ENCODE measurements at regions not wholly inside any gene's neighbourhood (a gene's known extent, or its start where the extent isn't known, plus 50 kb on each side); places are given as distances from the start of the nearest gene placed in this dataset.

- H3K4me3 ChIP-seq (ENCODE audit: low read depth, low read length), result no peak overlapping the region
- no peak for DNase-seq (ENCODE audit: low read depth)
- TF ChIP-seq CTCF (IDR thresholded peaks at IDR 0.05; ENCODE audit: insufficient read depth, low read depth, low read length, missing control alignments), result no peak
Observed at GRCh38 chr4:145388043-145388442, 93.6 kb upstream of the SMAD1 start.

- no peak for DNase-seq (ENCODE audit: low read depth)
- no peak for TF ChIP-seq CTCF (IDR thresholded peaks at IDR 0.05; ENCODE audit: insufficient read depth, low read depth, low read length, missing control alignments)
- no peak overlapping the region for H3K4me3 ChIP-seq (ENCODE audit: low read depth, low read length)
Observed at GRCh38 chr4:145387079-145387478, 94.6 kb upstream of the SMAD1 start.

GRCh38 chr4:145381163-145381562 lies 100.5 kb upstream of the SMAD1 start:
- TF ChIP-seq CTCF (IDR thresholded peaks at IDR 0.05; ENCODE audit: insufficient read depth, low read depth, low read length, missing control alignments), result no peak
- H3K4me3 ChIP-seq (ENCODE audit: low read depth, low read length), result no peak overlapping the region
- no peak for DNase-seq (ENCODE audit: low read depth)

GRCh38 chr4:145380123-145380522 lies 101.5 kb upstream of the SMAD1 start:
- H3K4me3 ChIP-seq (ENCODE audit: low read depth, low read length), result no peak overlapping the region

GRCh38 chr4:145375416-145375815 lies 106.2 kb upstream of the SMAD1 start:
- TF ChIP-seq CTCF (IDR thresholded peaks at IDR 0.05; ENCODE audit: insufficient read depth, low read depth, low read length, missing control alignments), result no peak
- no peak overlapping the region for H3K4me3 ChIP-seq (ENCODE audit: low read depth, low read length)
- no peak for DNase-seq (ENCODE audit: low read depth)

More at GRCh38 chr4:145380123-145380522, 101.5 kb upstream of the SMAD1 start:
- no peak for DNase-seq (ENCODE audit: low read depth)
- TF ChIP-seq CTCF (IDR thresholded peaks at IDR 0.05; ENCODE audit: insufficient read depth, low read depth, low read length, missing control alignments), result no peak

GRCh38 chr4:145352438-145353145 lies 129.1 kb upstream of the SMAD1 start:
- no peak for DNase-seq (ENCODE audit: low read depth)
- no peak overlapping the region for H3K4me3 ChIP-seq (ENCODE audit: low read depth, low read length)
- TF ChIP-seq CTCF (IDR thresholded peaks at IDR 0.05; ENCODE audit: insufficient read depth, low read depth, low read length, missing control alignments), result no peak

GRCh38 chr4:145351922-145352321 lies 129.7 kb upstream of the SMAD1 start:
- no peak for DNase-seq (ENCODE audit: low read depth)
- no peak overlapping the region for H3K4me3 ChIP-seq (ENCODE audit: low read depth, low read length)
- TF ChIP-seq CTCF (IDR thresholded peaks at IDR 0.05; ENCODE audit: insufficient read depth, low read depth, low read length, missing control alignments), result no peak

Measured in GM12865 (cell line).